ENCODE measurements at regions not wholly inside any gene's neighbourhood (a gene's known extent, or its start where the extent isn't known, plus 50 kb on each side); places are given as distances from the start of the nearest gene placed in this dataset.

- DNase-seq, result no peak
Observed at GRCh38 chr10:83801983-83802382, 337.3 kb upstream of the GHITM start.

DNA sequence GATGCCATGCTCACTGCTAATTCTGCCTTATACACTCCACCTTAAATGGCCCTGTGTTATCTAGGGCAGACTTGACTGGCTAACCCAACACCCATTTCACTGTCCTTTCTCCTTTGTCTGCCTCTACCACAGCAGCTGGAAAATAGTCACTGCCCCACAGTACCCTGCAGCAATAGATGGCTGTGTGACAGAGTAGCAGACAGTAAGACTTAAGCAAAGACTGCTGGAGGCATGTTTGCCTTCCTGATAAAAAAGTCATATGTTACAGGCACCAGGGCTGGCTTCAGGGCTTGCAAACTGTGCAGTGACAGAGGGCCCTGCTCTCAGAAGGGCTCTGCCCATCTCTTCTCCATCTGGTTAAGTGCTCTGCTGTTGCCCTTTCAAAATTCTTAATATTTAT lies 332.6 kb upstream of the GHITM start:
- no peak for DNase-seq

DNA sequence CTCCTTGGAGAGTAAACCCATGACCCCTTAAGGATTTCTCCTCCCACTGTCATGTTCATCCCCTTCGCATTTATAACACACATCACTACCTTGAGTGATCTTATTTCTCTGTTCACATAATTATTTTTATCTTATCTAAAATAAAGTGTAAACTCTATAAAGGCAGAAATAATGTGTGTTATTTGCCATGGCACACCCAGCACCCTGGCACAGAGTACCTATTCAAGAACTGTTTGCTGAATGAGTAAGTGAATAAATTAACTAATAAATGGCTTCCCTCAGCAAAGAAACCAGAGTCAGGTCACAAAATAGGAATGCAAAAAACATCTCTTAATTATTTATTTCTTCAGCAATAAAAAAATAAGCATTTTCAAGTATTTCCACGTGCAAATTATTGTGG lies 330.3 kb upstream of the GHITM start:
- no peak for DNase-seq

DNA sequence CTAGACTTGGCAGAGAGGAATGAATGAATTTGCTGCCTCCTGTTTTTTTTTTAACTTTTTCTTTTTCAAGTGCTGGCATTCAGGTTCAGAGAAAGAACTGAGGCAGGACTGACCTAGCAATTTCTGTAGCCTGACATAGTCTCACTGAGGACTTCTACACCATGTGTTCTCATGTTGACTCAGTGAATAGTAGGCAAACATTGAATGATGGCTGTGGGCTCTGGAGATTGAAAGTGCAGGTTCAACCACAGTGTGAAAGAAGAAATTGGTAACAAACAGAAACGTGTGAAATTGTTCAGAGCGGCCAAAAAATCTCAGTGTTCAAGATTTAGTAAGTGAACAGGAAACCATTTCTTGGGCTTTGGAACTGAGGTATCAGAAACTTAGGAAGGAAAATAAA lies 322.4 kb upstream of the GHITM start:
- no peak for DNase-seq

- no peak for DNase-seq
Observed at GRCh38 chr10:83817797-83818196, 321.5 kb upstream of the GHITM start.

DNA sequence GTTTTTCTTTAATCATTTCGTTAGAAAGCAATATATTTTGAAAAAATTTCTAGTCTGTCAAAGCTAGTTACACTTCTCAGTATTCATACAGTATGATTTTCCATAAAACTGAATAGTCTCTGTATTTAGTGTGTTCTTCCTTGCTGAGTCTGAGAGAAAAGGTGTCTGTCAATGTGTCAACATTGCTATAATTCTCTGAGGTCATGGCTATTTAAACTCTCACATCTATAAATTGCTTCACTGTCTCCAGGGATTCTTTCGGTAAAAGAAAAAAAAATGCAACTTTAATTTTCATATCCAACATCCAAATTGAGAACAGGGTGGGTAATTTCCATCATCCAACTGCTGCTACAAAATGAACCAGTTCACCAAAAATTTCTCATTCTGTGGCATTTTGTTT lies 319.7 kb upstream of the GHITM start:
- no peak for DNase-seq

DNA sequence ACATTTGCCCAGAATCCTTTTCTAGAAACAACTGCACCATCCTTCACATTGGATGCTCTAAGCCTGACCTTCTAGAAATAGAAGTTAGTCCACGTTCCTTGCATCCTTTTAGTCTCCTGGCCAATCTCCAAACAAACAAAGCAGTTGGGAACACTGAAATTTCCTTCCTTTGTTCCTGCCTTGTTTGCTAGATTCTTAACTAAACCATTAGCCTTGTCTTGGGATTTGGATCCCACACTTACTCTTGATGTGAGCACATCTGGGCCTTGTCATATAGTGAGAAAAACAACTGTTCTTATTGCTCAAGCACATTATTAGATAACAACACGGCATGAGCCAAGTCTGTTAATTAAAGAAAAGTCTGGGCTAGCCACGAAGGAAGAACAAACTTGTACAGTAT lies 319.3 kb upstream of the GHITM start:
- no peak for DNase-seq

DNA sequence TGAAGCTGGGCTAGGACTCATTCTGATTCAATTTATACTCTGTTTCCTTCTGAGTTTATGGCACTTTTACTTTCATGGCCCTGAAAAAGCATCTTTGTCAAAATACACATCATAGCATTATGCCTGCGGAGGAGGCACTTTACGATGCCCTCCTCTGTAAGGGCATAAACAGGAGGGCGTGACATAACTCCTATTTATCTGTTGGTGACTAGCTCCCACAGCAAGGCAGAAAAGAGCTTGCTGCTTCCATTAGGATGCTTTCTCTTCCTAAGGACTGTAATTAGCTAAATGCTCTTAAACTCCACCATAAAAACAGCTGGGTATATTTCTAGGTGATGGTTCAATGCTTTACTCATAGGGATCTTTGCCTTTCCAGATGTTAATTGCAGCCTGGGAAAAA lies 315.2 kb upstream of the GHITM start:
- DNase-seq, result no peak

DNA sequence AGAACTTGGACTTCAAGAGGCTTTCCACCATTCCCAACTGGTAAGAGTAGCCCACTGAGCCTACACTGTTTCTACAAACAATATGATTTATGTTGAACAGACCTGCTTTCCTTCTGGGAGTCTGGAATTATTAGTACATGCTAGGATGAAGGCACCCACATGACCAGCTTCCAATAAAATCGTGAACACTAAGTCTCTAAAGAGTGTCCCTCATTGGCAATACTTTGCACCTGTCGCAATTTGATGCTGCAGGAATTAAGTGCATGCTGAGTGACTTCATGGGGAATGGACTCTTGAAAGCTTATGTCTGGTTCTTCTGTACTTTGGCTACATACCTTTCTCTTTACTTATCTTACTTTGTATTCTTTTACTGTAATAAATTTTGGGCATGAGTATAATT lies 305.2 kb upstream of the GHITM start:
- no peak for DNase-seq

- DNase-seq, result no peak
Observed at GRCh38 chr10:83835945-83836745, 303.2 kb upstream of the GHITM start.

DNA sequence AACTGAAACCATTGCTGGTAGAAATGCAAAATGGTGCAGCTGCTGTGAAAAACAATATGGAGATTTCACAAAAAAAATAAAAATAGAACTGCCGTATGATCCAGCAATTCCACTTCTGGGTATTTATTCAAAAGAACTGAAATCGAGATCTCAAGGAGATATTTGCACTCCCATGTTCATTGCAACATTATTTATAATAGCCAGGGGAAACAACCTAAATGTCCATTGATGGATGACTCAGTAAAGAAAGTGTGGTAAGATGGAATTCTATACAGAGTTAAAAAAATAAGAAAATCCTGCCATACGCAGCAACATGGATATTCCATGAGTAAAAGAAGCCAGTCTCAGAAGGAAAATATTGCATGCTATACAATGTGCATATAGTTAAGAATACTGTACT lies 290.6 kb upstream of the GHITM start:
- no peak for DNase-seq

DNA sequence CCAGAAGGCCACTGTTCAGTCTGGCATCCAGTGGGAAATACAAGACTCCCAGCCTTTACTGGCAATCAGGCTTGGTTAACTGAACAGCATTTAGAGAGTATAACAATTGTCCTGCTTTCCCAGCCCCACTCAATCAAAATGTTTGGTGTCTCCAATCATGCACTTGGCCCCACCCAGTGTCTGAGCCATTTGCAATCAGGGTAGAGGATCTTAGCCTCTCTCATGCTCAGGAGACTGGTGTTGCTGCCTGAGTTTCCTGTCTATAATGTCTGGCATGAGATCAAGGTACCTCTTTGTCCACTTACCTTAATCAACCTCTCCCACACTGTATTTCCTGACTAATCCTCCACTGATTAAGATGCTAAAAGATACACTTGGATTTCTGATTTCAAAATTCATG lies 290.2 kb upstream of the GHITM start:
- DNase-seq, result no peak

DNA sequence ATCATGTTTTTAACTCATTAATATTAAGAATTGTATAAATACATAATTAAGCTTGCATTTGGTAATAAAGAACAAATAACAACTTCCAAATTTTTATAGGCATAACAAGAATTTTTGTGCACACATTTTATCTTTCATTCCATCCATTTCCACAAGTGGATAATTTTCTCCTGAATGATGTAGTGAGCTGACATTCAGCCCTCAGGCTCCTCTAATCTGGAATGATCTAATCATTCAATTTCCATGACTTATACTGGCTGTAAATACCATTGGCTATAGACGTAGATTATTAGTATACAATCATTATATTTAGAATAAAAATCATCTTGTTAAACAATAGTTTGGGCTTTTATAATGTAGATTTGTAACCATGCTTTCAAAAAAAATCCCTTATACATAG lies 287.2 kb upstream of the GHITM start:
- no peak for DNase-seq

GRCh38 chr10:83862723-83863122 lies 276.6 kb upstream of the GHITM start:
- no peak for DNase-seq

GRCh38 chr10:83863283-83863966 lies 275.9 kb upstream of the GHITM start:
- no peak for DNase-seq

GRCh38 chr10:83869898-83870297 lies 269.4 kb upstream of the GHITM start:
- DNase-seq, result no peak

GRCh38 chr10:83871187-83872081 lies 267.9 kb upstream of the GHITM start:
- DNase-seq, result peak; percentile 29

- DNase-seq, result no peak
Observed at GRCh38 chr10:83880252-83880791, 259.0 kb upstream of the GHITM start.

DNA sequence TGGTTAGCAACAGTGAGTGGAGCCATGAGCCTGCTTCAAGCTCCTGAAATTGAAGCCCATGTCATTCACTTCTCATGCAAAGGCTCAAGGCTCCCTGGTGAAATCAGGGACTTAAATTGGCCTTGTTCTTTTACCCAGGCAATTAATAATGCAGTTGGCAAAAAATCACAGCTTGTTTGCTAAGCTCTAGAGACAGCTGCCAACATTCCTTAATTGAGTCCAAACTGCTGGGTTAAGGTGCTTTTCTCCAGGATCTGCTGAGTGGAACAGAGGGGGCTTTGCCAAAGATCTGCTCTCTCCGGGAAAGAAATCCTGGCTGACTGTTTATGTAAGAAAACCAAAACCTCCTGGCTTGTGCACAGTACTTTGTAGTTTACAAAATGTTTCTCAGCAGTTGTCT lies 257.6 kb upstream of the GHITM start:
- DNase-seq, result no peak

DNA sequence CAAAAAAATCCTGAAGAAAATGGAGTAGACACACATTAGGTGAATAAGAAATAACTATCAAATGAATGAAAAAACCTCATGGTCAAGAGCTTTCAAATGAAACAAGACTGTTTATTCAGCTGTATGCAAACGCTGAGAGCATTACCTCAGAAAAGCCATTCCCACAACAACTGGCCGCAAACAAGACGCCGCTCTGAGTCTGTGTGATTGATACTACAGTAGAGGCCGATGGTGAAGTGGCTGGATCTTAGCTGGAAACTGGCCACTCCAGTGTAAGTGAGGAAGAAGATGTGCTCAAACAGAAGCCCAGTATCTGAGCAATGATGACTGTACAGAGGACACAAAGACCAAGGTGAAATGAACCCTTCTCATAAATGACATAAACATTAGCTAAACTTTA lies 252.4 kb upstream of the GHITM start:
- peak; percentile 57 for DNase-seq

DNA sequence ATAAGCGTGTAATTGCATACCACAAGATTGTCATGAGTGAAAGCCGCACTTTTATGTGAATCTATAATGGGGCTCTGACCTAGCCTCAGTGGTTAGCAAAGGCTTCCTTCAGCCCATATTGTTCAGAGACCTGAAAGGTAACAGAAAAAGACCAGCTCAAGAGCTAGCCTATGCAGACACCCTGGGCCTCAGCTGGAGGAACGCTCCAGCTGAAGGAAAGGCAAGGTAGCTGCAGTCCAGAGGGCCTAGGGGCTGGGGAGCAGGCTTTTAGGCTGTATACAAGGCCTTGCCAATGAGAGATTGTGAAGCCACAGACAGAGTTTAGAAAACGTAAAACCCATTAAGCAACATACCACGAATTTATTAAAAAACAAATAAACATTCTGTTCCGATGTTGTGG lies 246.6 kb upstream of the GHITM start:
- DNase-seq, result no peak

DNA sequence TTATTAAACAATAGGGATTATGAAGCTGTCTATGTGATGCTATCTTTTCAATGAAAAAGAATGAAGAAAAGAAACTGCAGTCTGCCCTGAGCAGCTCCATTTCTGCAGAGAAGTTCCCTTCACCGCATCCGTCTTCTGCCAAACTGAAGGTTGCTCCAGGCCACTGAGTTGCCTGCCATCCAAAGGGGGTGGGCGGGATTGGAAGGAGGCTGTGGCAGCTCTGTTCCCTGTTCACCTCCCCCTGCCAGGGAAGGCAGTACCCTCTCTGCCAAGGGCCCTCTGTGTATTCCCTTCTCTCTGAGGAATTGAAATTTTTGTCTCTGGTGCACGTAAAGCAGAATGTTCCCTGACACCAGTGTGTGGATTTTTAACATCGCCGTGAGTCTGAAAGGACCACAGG lies 243.1 kb upstream of the GHITM start:
- DNase-seq, result no peak

DNA sequence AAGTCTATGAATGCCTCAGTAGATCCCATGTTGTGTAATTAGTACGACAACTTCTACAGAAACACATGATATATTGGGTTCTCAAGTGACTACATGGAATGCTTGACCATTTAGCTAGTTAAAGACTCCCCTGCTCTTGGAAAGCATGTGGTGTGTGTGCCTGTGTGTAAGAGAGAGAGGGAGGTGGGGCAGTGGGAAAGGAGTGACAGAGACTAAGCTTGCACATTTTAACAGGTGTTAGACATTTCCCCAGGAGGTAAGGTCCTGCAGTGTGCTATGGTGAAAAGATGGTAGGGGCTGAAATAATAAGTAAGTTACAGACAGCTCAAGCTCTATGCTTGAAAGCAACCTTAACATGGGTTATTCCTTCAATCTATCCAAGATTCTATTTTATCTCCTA lies 241.7 kb upstream of the GHITM start:
- DNase-seq, result no peak

Measured in NCI-H774 (cell line).